Activated T-helper 1 cell treated with anti-CD3 and anti-CD28 coated beads, Interleukin-12 subunit alpha, Interleukin-12 subunit beta, Interleukin-2, Interleukin-4 antibody, amounts not matched to agents 30 ng/mL and 10 ng/mL and 1 ng/mL, durations not matched to agents 14 hours and 24 hours and 36 hours (primary cell): ENCODE measurements at regions not wholly inside any gene's neighbourhood (a gene's known extent, or its start where the extent isn't known, plus 50 kb on each side); places are given as distances from the start of the nearest gene placed in this dataset.

Experiments used
- DNase-seq: peaks from one replicate; pipeline ENCODE4 v3.0.0; 2021; ENCODE audit warnings: low spot score
- H3K27ac Mint-ChIP-seq: one replicate; pipeline ENCODE4 v1.8.0; 2021; ENCODE audit warnings: mild to moderate bottlenecking, mixed read lengths
- H3K27me3 Mint-ChIP-seq: one replicate; pipeline ENCODE4 v1.8.0; 2022; ENCODE audit warnings: mild to moderate bottlenecking, moderate library complexity, mixed read lengths; ENCODE audit not compliant: insufficient read depth
- H3K36me3 Mint-ChIP-seq: one replicate; pipeline ENCODE4 v1.8.0; 2021; ENCODE audit warnings: low read depth, mixed read lengths
- H3K4me1 Mint-ChIP-seq: one replicate; pipeline ENCODE4 v1.8.0; 2021; ENCODE audit warnings: low read depth, mixed read lengths
- H3K4me3 Mint-ChIP-seq: one replicate; pipeline ENCODE4 v1.8.0; 2021; ENCODE audit warnings: mild to moderate bottlenecking, moderate library complexity, mixed read lengths
- H3K9me3 Mint-ChIP-seq: one replicate; pipeline ENCODE4 v1.8.0; 2021; ENCODE audit warnings: mixed read lengths
- intact Hi-C: fragments of 100-400 bp; cut with micrococcal nuclease; formaldehyde crosslinking; loops from one replicate; pipeline ENCODE4 v1.15.1; 2024

GRCh38 chr11:116517584-116517983, 255.2 kb downstream of the BUD13 start:
- peaks cover 15% of the 10 kb centered on the region for H3K4me1 Mint-ChIP-seq
- no peak overlapping the region for H3K4me3 Mint-ChIP-seq
- H3K27me3 Mint-ChIP-seq: peaks cover 18% of the 10 kb centered on the region
- intact Hi-C loops: no loop called here
- DNase-seq: no peak
- H3K9me3 Mint-ChIP-seq: no peaks in the 10 kb centered on the region
- no peak overlapping the region for H3K27ac Mint-ChIP-seq
- H3K36me3 Mint-ChIP-seq: no peaks in the 10 kb centered on the region

DNA sequence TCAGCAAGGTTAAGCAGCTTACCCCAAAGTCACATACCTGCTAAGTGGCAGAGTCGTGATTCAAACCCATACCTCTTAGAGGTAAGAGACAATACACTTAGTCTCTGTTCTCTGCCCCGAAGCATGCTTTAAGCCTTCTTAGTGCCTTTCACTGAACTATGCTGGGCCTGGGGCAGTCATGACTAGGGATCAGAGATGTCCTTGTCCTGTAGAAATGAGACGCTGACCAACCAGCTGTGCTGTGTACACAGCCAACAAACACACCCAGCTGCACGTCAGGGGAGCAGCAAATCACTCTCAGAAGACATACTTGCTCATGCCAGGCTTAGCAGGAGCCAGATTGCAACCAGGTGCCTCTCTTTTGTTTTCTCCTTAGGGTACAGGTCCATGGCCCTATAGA, 255.7 kb downstream of the BUD13 start:
- Mint-ChIP-seq H3K4me3 (no peak overlapping the region), H3K4me1 (peaks cover 15% of the 10 kb centered on the region), H3K27ac (no peak overlapping the region), H3K36me3 (no peaks in the 10 kb centered on the region), H3K27me3 (peaks cover 14% of the 10 kb centered on the region), H3K9me3 (no peaks in the 10 kb centered on the region)
- intact Hi-C loops: no loop called here
- DNase-seq: no peak

GRCh38 chr11:116515664-116516184, 257.1 kb downstream of the BUD13 start:
- no peaks in the 10 kb centered on the region for H3K36me3 Mint-ChIP-seq
- intact Hi-C loops: no loop called here
- H3K27ac Mint-ChIP-seq: no peak overlapping the region
- no peaks in the 10 kb centered on the region for H3K9me3 Mint-ChIP-seq
- no peak overlapping the region for H3K4me3 Mint-ChIP-seq
- H3K27me3 Mint-ChIP-seq: peaks cover 12% of the 10 kb centered on the region
- peaks cover 15% of the 10 kb centered on the region for H3K4me1 Mint-ChIP-seq
- DNase-seq: no peak

- H3K4me1 Mint-ChIP-seq: peaks cover 4% of the 10 kb centered on the region
- no peak overlapping the region for H3K4me3 Mint-ChIP-seq
- H3K9me3 Mint-ChIP-seq: no peaks in the 10 kb centered on the region
- intact Hi-C loops: loop anchor here (1.0 kb wide), 1 partner anchor 177 kb away; no protein-coding TSS in a partner anchor
- H3K27me3 Mint-ChIP-seq: peaks cover 6% of the 10 kb centered on the region
- H3K36me3 Mint-ChIP-seq: no peaks in the 10 kb centered on the region
- no peak overlapping the region for H3K27ac Mint-ChIP-seq
- DNase-seq: no peak
These were observed 258.9 kb downstream of the BUD13 start for GRCh38 chr11:116513894-116514293.

- Mint-ChIP-seq H3K27me3 (peaks cover 6% of the 10 kb centered on the region), H3K4me3 (no peak overlapping the region), H3K27ac (no peak overlapping the region), H3K36me3 (no peaks in the 10 kb centered on the region), H3K4me1 (no peaks in the 10 kb centered on the region), H3K9me3 (no peaks in the 10 kb centered on the region)
- no peak for DNase-seq
- intact Hi-C loops: no loop called here
These were observed 259.4 kb downstream of the BUD13 start for GRCh38 chr11:116513278-116513823.

GRCh38 chr11:116512841-116513240, 259.9 kb downstream of the BUD13 start:
- no peaks in the 10 kb centered on the region for H3K9me3 Mint-ChIP-seq
- DNase-seq: no peak
- intact Hi-C loops: no loop called here
- H3K36me3 Mint-ChIP-seq: no peaks in the 10 kb centered on the region
- peaks cover 6% of the 10 kb centered on the region for H3K27me3 Mint-ChIP-seq
- no peaks in the 10 kb centered on the region for H3K4me1 Mint-ChIP-seq
- H3K4me3 Mint-ChIP-seq: no peak overlapping the region
- no peak overlapping the region for H3K27ac Mint-ChIP-seq

DNA sequence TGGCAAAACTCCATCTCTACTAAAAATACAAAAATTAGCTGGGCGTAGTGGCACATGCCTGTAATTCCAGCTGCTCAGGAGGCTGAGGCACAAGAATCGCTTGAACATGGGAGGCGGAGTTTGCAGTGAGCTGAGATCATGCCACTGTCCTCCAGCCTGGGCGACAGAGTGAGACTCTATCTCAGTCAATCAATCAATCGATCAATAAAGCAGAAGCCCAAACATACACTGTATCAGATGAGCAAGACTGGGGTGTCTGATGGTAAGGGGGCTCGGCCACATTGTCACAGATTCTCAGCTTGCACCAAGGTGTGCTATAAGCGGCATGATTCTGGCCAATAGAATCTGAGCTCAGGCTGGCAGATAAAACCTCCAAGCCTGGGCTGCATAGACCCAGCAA, 261.1 kb downstream of the BUD13 start:
- intact Hi-C loops: no loop called here
- Mint-ChIP-seq H3K4me3 (no peak overlapping the region), H3K36me3 (no peaks in the 10 kb centered on the region), H3K9me3 (no peaks in the 10 kb centered on the region), H3K27me3 (peaks cover 4% of the 10 kb centered on the region), H3K4me1 (no peaks in the 10 kb centered on the region), H3K27ac (no peak overlapping the region)
- DNase-seq: no peak

DNA sequence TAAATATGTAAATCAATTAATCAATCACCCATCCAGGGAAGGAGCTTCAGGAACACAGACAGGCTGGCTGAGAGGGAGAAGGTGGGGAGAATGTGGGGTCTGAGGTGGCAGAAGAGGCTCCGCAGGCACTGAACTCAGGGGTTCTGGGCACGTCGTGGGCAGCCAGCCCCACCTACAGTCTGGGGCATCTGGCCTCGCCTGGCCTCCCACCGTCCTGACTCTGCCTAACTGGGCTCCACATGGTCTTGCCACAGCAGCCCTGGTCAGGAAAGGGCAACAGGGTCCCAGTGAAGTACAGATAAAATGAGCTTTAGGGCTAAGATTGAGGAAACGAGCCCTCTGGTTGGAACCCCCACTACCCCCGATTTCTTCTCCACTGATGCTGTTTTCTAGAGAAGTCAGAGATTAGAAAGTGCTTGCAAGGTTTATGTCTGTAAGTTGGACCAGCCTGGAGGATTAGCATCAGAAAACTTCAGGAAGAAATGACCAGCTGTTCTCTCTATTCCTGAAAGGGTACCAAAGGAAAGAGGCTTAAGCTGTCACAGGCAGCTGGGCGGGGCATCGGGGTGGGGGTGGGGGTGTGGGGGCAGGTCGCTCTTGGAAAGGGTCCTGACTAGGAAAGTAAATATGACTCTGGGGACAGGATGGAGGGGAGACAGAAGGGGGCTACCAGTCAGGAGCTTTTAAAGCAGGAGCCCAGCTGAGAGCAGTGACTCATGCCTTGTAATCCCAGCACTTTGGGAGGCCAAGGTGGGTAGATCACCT, 261.7 kb downstream of the BUD13 start:
- H3K27me3 Mint-ChIP-seq: peaks cover 7% of the 10 kb centered on the region
- no peak for DNase-seq
- intact Hi-C loops: no loop called here
- H3K9me3 Mint-ChIP-seq: no peaks in the 10 kb centered on the region
- H3K27ac Mint-ChIP-seq: no peak overlapping the region
- H3K36me3 Mint-ChIP-seq: no peaks in the 10 kb centered on the region
- no peaks in the 10 kb centered on the region for H3K4me1 Mint-ChIP-seq
- no peak overlapping the region for H3K4me3 Mint-ChIP-seq

DNA sequence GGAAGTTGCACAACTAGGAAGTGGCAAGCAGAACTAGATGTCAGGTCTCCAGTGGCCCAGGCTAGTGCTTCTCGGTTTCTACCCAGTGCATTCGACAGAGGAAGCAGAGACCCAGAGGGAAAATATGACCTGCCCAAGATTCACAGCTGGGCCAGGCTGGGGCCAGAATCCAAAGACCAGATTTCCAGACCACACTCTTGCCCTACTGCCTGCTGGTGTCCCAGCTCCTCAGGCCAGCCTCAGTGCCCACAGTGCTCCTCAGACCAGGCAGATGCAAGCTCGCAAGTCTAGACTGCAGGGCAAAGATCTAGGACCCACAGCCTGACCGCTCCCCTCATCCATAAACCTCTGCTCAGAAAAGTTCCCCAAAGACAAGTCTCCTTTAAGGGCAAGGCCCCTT, 262.6 kb downstream of the BUD13 start:
- Mint-ChIP-seq H3K36me3 (no peaks in the 10 kb centered on the region), H3K4me3 (no peak overlapping the region), H3K27me3 (peaks cover 9% of the 10 kb centered on the region), H3K9me3 (no peaks in the 10 kb centered on the region), H3K4me1 (no peaks in the 10 kb centered on the region), H3K27ac (no peak overlapping the region)
- no peak for DNase-seq
- intact Hi-C loops: no loop called here

GRCh38 chr11:116509551-116509950, 263.2 kb downstream of the BUD13 start:
- intact Hi-C loops: no loop called here
- no peak overlapping the region for H3K27ac Mint-ChIP-seq
- DNase-seq: no peak
- peaks cover 9% of the 10 kb centered on the region for H3K27me3 Mint-ChIP-seq
- H3K36me3 Mint-ChIP-seq: no peaks in the 10 kb centered on the region
- no peak overlapping the region for H3K4me3 Mint-ChIP-seq
- no peaks in the 10 kb centered on the region for H3K9me3 Mint-ChIP-seq
- no peaks in the 10 kb centered on the region for H3K4me1 Mint-ChIP-seq

DNA sequence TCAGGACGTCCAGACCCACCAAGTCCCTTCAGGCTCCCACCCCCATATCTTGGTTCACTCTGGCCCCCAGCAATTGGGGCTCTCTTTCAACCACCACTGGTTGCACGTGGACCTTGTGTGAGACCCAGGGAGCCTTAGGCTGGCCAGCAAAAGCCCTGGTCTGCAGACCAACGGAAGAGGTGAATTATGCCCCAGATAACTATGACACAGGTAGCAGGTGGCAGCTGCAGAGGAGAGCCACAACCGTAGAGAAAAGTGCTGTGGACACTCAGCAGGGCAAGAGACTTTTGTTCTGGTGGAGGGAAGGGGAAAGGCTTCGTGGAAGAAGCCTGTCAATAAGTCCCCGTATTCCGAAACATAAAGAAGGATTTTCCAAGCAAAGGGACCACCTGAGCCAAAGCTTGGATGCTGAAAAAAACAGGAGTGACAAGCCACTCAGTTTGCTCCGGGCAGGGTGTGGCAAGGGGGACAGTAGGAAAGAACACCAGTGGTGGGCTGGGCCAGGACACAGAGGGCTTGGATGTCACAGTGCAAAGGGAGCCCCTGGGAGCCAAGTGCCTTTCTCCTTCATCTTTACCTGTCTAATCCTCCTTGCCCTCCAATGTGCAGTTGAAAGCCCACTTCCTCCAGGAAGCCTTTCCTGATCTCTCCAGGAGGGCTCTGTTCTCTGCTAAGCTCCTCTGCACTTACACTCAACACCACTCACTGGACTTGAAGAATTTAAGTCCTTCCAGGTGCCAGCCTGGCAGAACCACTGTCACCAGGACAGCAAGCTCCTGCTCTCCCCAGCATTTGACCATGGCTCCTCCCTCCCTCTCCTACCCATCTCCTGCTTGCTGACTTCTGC, 264.7 kb downstream of the BUD13 start:
- Mint-ChIP-seq H3K4me1 (no peaks in the 10 kb centered on the region), H3K27ac (no peak overlapping the region), H3K4me3 (no peak overlapping the region), H3K9me3 (no peaks in the 10 kb centered on the region), H3K27me3 (peaks cover 10% of the 10 kb centered on the region), H3K36me3 (no peaks in the 10 kb centered on the region)
- intact Hi-C loops: no loop called here
- no peak for DNase-seq

DNA sequence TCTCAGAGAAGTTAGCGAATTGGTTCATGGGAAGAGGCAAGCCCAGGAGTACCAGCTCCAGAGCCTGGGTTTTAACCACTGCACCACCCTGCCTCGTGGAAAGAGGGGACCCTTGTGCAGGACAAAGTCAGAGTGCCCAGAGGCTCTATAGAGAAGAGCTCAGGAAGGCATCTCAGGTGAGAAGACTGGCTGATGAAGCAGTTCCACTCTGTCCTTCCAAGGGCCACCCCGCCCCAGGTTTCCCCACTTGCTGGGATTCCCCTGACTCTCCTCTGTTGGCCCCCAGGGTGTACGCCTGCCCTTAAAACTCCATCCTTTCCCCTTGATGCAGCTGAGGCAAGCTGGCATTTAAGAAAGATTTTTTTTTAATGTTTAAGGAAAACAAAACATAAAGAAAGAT, 265.8 kb downstream of the BUD13 start:
- peaks cover 15% of the 10 kb centered on the region for H3K27me3 Mint-ChIP-seq
- H3K9me3 Mint-ChIP-seq: no peaks in the 10 kb centered on the region
- H3K27ac Mint-ChIP-seq: no peak overlapping the region
- intact Hi-C loops: no loop called here
- H3K4me1 Mint-ChIP-seq: no peaks in the 10 kb centered on the region
- H3K4me3 Mint-ChIP-seq: no peak overlapping the region
- no peaks in the 10 kb centered on the region for H3K36me3 Mint-ChIP-seq
- no peak for DNase-seq

DNA sequence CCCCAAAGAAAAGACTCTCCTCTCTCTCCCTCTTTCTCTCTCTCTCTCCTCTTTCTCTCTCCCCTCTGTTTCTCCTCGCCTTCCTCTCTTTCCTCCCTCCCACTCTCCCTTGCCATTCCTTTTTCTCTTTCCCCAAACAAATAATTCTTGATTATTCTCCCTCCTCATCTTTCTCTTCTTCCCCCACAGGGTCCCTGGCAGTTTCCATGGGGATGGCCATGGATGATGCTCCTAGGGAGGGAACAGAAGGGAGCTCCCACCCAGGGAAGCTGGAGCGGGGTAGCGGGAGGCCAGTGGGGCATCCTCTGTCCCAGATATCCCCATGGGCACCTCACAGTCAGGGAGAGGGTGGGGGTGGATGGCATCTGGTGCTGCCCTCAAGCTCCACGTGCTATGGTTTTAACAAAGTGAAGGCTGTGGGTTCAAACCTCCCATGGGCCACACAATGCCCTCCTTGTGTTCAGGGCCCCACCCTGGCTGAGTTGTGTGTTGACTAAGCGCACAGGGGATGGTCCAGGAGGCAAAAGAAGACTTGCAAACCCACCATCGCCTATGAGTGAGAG, 266.4 kb downstream of the BUD13 start:
- Mint-ChIP-seq H3K27ac (no peak overlapping the region), H3K9me3 (no peaks in the 10 kb centered on the region), H3K27me3 (peaks cover 21% of the 10 kb centered on the region), H3K36me3 (no peaks in the 10 kb centered on the region), H3K4me1 (no peaks in the 10 kb centered on the region), H3K4me3 (no peak overlapping the region)
- intact Hi-C loops: no loop called here
- DNase-seq: no peak
